H1 (cell line): ENCODE measurements at regions not wholly inside any gene's neighbourhood (a gene's known extent, or its start where the extent isn't known, plus 50 kb on each side); places are given as distances from the start of the nearest gene placed in this dataset.

Experiments
- CTCF ChIA-PET: fragments of 300-600 bp; sonication (Branson Sonifier 250); formaldehyde crosslinking; loops from one replicate; lab custom pipeline; 2021; ENCODE audit not compliant: partially characterized antibody; lab: Charles Lee
- POLR2A ChIA-PET: fragments of 300-600 bp; sonication (Branson Sonifier 250); formaldehyde crosslinking; loops from one replicate; lab custom pipeline; 2021; ENCODE audit warnings: inconsistent platforms; ENCODE audit not compliant: partially characterized antibody; lab: Charles Lee
- DNase-seq, 2 experiments: peaks; one replicate each; pipeline versions ENCODE4 v3.0.0 to v3.0.0-alpha.2; 2010 to 2022; ENCODE audit warnings: low spot score in 2 of 2, low read depth in 1 of 2, mixed read lengths in 1 of 2
- FAIRE-seq: peaks from 2 replicates; lab custom pipeline; 2011; peaks lifted over from hg19 to GRCh38; lab: Jason Lieb, UNC
- H2AFZ ChIP-seq: 2 replicates; pipeline ENCODE4 v1.8.1; 2012; ENCODE audit warnings: low read length, inconsistent platforms
- H2AK5ac ChIP-seq: 2 replicates; pipeline ENCODE4 v1.6.1; 2013; ENCODE audit warnings: low read depth, low read length
- H2BK120ac ChIP-seq: replicated peaks from 2 replicates; pipeline ENCODE3; 2013; ENCODE audit warnings: low read depth, low read length, inconsistent platforms
- H2BK12ac ChIP-seq: 2 replicates; pipeline ENCODE4 v1.6.1; 2013; ENCODE audit warnings: low read depth, low read length
- H2BK15ac ChIP-seq: 2 replicates; pipeline ENCODE4 v1.6.1; 2013; ENCODE audit warnings: low read length
- H2BK20ac ChIP-seq: 2 replicates; pipeline ENCODE4 v1.6.1; 2013; ENCODE audit warnings: low read length
- H2BK5ac ChIP-seq: 2 replicates; pipeline ENCODE4 v1.6.1; 2013; ENCODE audit warnings: low read depth, low read length
- H3K14ac ChIP-seq: 2 replicates; pipeline ENCODE4 v1.6.1; 2013; ENCODE audit warnings: inconsistent platforms; ENCODE audit not compliant: insufficient read length
- H3K18ac ChIP-seq: 2 replicates; pipeline ENCODE4 v1.6.1; 2013; ENCODE audit warnings: low read length; ENCODE audit errors: extremely low read depth
- H3K23ac ChIP-seq: 2 replicates; pipeline ENCODE4 v1.6.1; 2013; ENCODE audit warnings: inconsistent platforms; ENCODE audit not compliant: insufficient read length
- H3K23me2 ChIP-seq: 2 replicates; pipeline ENCODE4 v1.6.1; 2013; ENCODE audit warnings: low read depth, low read length
- H3K27ac ChIP-seq: 2 replicates; pipeline ENCODE4 v1.6.1; 2011; ENCODE audit warnings: low read depth, low read length, inconsistent platforms
- H3K27me3 ChIP-seq, 4 experiments: replicated peaks in 1 of 4; 1 replicate in 1 of 4; 2 replicates in 3 of 4; pipeline versions ENCODE4 v1.6.1 to v1.8.1; 2011 to 2013; ENCODE audit warnings: low read length in 3 of 4, mild to moderate bottlenecking in 3 of 4, inconsistent platforms in 2 of 4, mixed read lengths in 2 of 4, moderate library complexity in 1 of 4; ENCODE audit not compliant: control insufficient read depth in 3 of 4, insufficient read depth in 3 of 4; ENCODE audit errors: extremely low read depth in 1 of 4
- H3K36me3 ChIP-seq, 4 experiments: 2 replicates each; pipeline versions ENCODE4 v1.6.1 to v1.8.1; 2011 to 2013; ENCODE audit warnings: mild to moderate bottlenecking in 4 of 4, low read length in 3 of 4, moderate library complexity in 2 of 4, control low read depth in 1 of 4, inconsistent platforms in 1 of 4; ENCODE audit not compliant: insufficient read depth in 4 of 4, control insufficient read depth in 2 of 4
- H3K4ac ChIP-seq: replicated peaks from 2 replicates; pipeline ENCODE3; 2013; ENCODE audit warnings: low read length, low read depth, mixed read lengths, inconsistent platforms; ENCODE audit not compliant: insufficient read length
- H3K4me1 ChIP-seq, 4 experiments: replicated peaks in 1 of 4; 1 replicate in 1 of 4; 2 replicates in 3 of 4; pipeline versions ENCODE4 v1.6.1 to v1.8.1; 2011 to 2013; ENCODE audit warnings: low read length in 3 of 4, inconsistent platforms in 2 of 4, mixed read lengths in 1 of 4; ENCODE audit not compliant: insufficient read depth in 4 of 4, control insufficient read depth in 3 of 4
- H3K4me2 ChIP-seq, 2 experiments: 2 replicates each; pipeline versions ENCODE4 v1.6.1 to v1.8.1; 2011 to 2013; ENCODE audit warnings: low read depth in 2 of 2, low read length in 2 of 2, control low read depth in 1 of 2, inconsistent platforms in 1 of 2, mild to moderate bottlenecking in 1 of 2; ENCODE audit not compliant: insufficient read depth in 1 of 2
- H3K4me3 ChIP-seq, 4 experiments: fragments of 200-600, 300-600 bp in 1 of 4; sonication (generic), shearing (Covaris generic), sonication (Bioruptor Twin) in 1 of 4; 2 replicates each; pipeline versions ENCODE4 v1.5.1 to v1.8.1; 2011 to 2016; ENCODE audit warnings: low read length in 4 of 4, low read depth in 3 of 4, control low read depth in 2 of 4, inconsistent platforms in 2 of 4, mild to moderate bottlenecking in 2 of 4, mixed read lengths in 1 of 4, moderate library complexity in 1 of 4; ENCODE audit not compliant: insufficient read depth in 2 of 4; ENCODE audit errors: extremely low read depth in 1 of 4
- H3K56ac ChIP-seq: replicated peaks from 2 replicates; pipeline ENCODE3; 2013; ENCODE audit warnings: low read depth, mild to moderate bottlenecking, mixed read lengths, low read length, inconsistent platforms; ENCODE audit not compliant: insufficient read length
- H3K79me1 ChIP-seq: 2 replicates; pipeline ENCODE4 v1.6.1; 2013; ENCODE audit warnings: low read depth, low read length, control low read depth
- H3K79me2 ChIP-seq, 2 experiments: 2 replicates each; pipeline versions ENCODE4 v1.6.1 to v1.8.1; 2012 to 2013; ENCODE audit warnings: low read length in 2 of 2, mild to moderate bottlenecking in 2 of 2, inconsistent platforms in 1 of 2; ENCODE audit not compliant: insufficient read depth in 2 of 2, control insufficient read depth in 1 of 2
- H3K9ac ChIP-seq, 4 experiments: replicated peaks in 1 of 4; 1 replicate in 1 of 4; 2 replicates in 3 of 4; pipeline versions ENCODE4 v1.6.1 to v1.8.1; 2011 to 2013; ENCODE audit warnings: low read depth in 3 of 4, low read length in 3 of 4, control low read depth in 2 of 4, mild to moderate bottlenecking in 2 of 4, moderate library complexity in 2 of 4, inconsistent platforms in 1 of 4; ENCODE audit errors: extremely low read depth in 1 of 4
- H3K9me3 ChIP-seq, 2 experiments: 2 replicates each; pipeline versions ENCODE4 v1.6.1 to v1.8.1; 2012 to 2013; ENCODE audit warnings: mild to moderate bottlenecking in 2 of 2, moderate library complexity in 2 of 2, control low read depth in 1 of 2, inconsistent platforms in 1 of 2, low read depth in 1 of 2, low read length in 1 of 2, mixed read lengths in 1 of 2; ENCODE audit not compliant: insufficient read depth in 2 of 2
- H4K20me1 ChIP-seq, 2 experiments: replicated peaks in 1 of 2; 2 replicates each; pipeline versions ENCODE3 to v1.8.1; 2011 to 2013; ENCODE audit warnings: inconsistent platforms in 2 of 2, low read length in 2 of 2, mild to moderate bottlenecking in 1 of 2; ENCODE audit not compliant: insufficient read depth in 2 of 2, control insufficient read depth in 1 of 2
- H4K5ac ChIP-seq: 2 replicates; pipeline ENCODE4 v1.6.1; 2013; ENCODE audit warnings: low read length, low read depth, mixed read lengths, inconsistent platforms; ENCODE audit not compliant: insufficient read length
- H4K8ac ChIP-seq: 2 replicates; pipeline ENCODE4 v1.8.0; 2013; ENCODE audit warnings: mild to moderate bottlenecking, moderate library complexity, low read length, inconsistent platforms; ENCODE audit not compliant: insufficient read depth; ENCODE audit errors: extremely low read depth
- H4K91ac ChIP-seq: replicated peaks from 2 replicates; pipeline ENCODE3; 2013; ENCODE audit warnings: low read length, mixed read lengths, inconsistent platforms; ENCODE audit not compliant: insufficient read length
- EP300 ChIP-seq, 2 experiments: IDR thresholded peaks; 1 replicate in 1 of 2; 2 replicates in 1 of 2; pipeline ENCODE4 v1.6.1; 2011 to 2012; ENCODE audit warnings: low read depth in 2 of 2, low read length in 2 of 2, mild to moderate bottlenecking in 2 of 2, borderline replicate concordance in 1 of 2, inconsistent platforms in 1 of 2, moderate library complexity in 1 of 2
- MAFK ChIP-seq: IDR thresholded peaks from 2 replicates; pipeline ENCODE4 v1.6.1; 2012; ENCODE audit warnings: low read depth, mild to moderate bottlenecking, improper control_type of control experiment, low read length
- NRF1 ChIP-seq: IDR thresholded peaks from 2 replicates; pipeline ENCODE4 v1.6.1; 2011; ENCODE audit warnings: mild to moderate bottlenecking, low read depth, low read length, improper control_type of control experiment
- RAD21 ChIP-seq, 2 experiments: IDR thresholded peaks in 1 of 2; conservative IDR thresholded peaks in 1 of 2; 2 replicates each; pipeline ENCODE4 v1.6.1; 2011; ENCODE audit warnings: low read depth in 2 of 2, low read length in 2 of 2, improper control_type of control experiment in 1 of 2, inconsistent platforms in 1 of 2, mild to moderate bottlenecking in 1 of 2, moderate library complexity in 1 of 2
- SAP30 ChIP-seq: fragments of 300-600 bp; sonication (generic); IDR thresholded peaks from 2 replicates; pipeline ENCODE4 v1.7.1; 2012; ENCODE audit warnings: low read length, moderate library complexity, mild to moderate bottlenecking, inconsistent platforms; ENCODE audit not compliant: insufficient read depth, insufficient replicate concordance
- SP2 ChIP-seq: IDR thresholded peaks from 2 replicates; pipeline ENCODE4 v1.6.1; 2012; ENCODE audit warnings: mild to moderate bottlenecking, low read length, inconsistent platforms
- SP4 ChIP-seq: IDR thresholded peaks from 2 replicates; pipeline ENCODE4 v1.6.1; 2012; ENCODE audit warnings: low read length, inconsistent platforms
- SRF ChIP-seq: IDR thresholded peaks from 2 replicates; pipeline ENCODE4 v1.6.1; 2011; ENCODE audit warnings: mild to moderate bottlenecking, low read depth, low read length, moderate library complexity
- TEAD4 ChIP-seq: IDR thresholded peaks from 2 replicates; pipeline ENCODE4 v1.6.1; 2012; ENCODE audit warnings: low read depth, low read length, inconsistent platforms, mixed read lengths
- WGBS, 2 experiments: shearing (Covaris generic) in 1 of 2; methylation state at CpG; one replicate each; pipeline versions ENCODE4 v1.1.6 to v1.1.7; 2013 to 2015; ENCODE audit warnings: low lambda C conversion rate in 2 of 2, mixed read lengths in 2 of 2, inconsistent platforms in 1 of 2, low coverage in 1 of 2, missing lambda C conversion rate in 1 of 2; ENCODE audit not compliant: insufficient replicate concordance in 2 of 2, insufficient coverage in 1 of 2, insufficient read length in 1 of 2; ENCODE audit errors: extremely low coverage in 1 of 2, missing lambda C conversion rate in 1 of 2; 5-methylcytosine and 5-hydroxymethylcytosine counted together
- TF ChIP-seq, protein P1 (sequence below), 3 experiments: IDR thresholded peaks; 1 replicate in 2 of 3; 2 replicates in 1 of 3; pipeline versions ENCODE4 v1.5.1 to v1.6.1; 2011; ENCODE audit warnings: low read length in 3 of 3, mild to moderate bottlenecking in 3 of 3, inconsistent platforms in 2 of 3, low read depth in 1 of 3, moderate library complexity in 1 of 3; ENCODE audit not compliant: insufficient read depth in 1 of 3; ENCODE audit errors: control extremely low read depth in 1 of 3
- TF ChIP-seq, protein P2 (sequence below): IDR thresholded peaks from 2 replicates; pipeline ENCODE4 v1.6.1; 2011; ENCODE audit warnings: low read depth, mild to moderate bottlenecking, low read length; ENCODE audit not compliant: insufficient read depth

DNA sequence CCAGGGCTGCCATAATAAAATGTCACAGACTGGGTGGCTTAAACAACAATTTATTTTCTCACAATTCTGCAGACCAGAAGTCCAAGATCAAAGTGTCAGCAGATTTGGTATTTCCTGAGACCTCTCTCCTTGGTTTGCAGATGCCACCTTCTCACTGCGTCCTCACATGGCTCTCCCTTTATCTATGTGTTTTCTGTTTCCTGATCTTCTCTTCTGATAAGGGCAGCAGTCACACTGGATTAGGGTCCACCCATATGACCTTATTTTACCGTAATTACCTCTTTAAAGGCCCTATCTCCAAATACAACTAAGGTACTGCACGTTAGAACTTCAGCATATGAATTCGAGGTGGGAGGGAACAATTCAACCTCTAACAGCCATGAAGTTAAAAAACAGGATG, 238.9 kb upstream of the API5 start:
- FAIRE-seq, result no peak
- H3K27ac ChIP-seq, result no peak overlapping the region
- WGBS, 2 experiments, result 77% methylated on average over 4 of the region's 4 CpGs; no CpG with 5 or more reads in 1 of the 2 experiments
- TF ChIP-seq SP2, result no peak
- no peak for TF ChIP-seq SRF
- TF ChIP-seq EP300 (IDR thresholded peaks at IDR 0.05; ENCODE audit: borderline replicate concordance in 1 of 2, low read depth in 2 of 2, low read length in 2 of 2), result no peak
- TF ChIP-seq NRF1, result no peak
- TF ChIP-seq SP4, result no peak
- TF ChIP-seq RAD21 (IDR thresholded peaks at IDR 0.05 in 1 of 2, conservative IDR thresholded peaks at IDR 0.05 in 1 of 2; ENCODE audit: low read depth in 2 of 2, low read length in 2 of 2), result no peak
- TF ChIP-seq, protein P1, sequence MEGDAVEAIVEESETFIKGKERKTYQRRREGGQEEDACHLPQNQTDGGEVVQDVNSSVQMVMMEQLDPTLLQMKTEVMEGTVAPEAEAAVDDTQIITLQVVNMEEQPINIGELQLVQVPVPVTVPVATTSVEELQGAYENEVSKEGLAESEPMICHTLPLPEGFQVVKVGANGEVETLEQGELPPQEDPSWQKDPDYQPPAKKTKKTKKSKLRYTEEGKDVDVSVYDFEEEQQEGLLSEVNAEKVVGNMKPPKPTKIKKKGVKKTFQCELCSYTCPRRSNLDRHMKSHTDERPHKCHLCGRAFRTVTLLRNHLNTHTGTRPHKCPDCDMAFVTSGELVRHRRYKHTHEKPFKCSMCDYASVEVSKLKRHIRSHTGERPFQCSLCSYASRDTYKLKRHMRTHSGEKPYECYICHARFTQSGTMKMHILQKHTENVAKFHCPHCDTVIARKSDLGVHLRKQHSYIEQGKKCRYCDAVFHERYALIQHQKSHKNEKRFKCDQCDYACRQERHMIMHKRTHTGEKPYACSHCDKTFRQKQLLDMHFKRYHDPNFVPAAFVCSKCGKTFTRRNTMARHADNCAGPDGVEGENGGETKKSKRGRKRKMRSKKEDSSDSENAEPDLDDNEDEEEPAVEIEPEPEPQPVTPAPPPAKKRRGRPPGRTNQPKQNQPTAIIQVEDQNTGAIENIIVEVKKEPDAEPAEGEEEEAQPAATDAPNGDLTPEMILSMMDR (IDR thresholded peaks at IDR 0.05; ENCODE audit: control extremely low read depth in 1 of 3, insufficient read depth in 1 of 3, low read depth in 1 of 3, low read length in 3 of 3), result no peak
- TF ChIP-seq TEAD4, result no peak
- TF ChIP-seq MAFK, result no peak
- no peak for TF ChIP-seq SAP30
- TF ChIP-seq, protein P2, sequence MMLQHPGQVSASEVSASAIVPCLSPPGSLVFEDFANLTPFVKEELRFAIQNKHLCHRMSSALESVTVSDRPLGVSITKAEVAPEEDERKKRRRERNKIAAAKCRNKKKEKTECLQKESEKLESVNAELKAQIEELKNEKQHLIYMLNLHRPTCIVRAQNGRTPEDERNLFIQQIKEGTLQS, result no peak

More for the DNA sequence above, 238.9 kb upstream of the API5 start:
- H3K27me3 ChIP-seq, result peaks cover 0 to 1% (median 0%) of the 10 kb centered on the region in 4 experiments; a peak in 1 of 7 replicates
- H3K56ac ChIP-seq, result no peak overlapping the region
- H4K20me1 ChIP-seq, result no peaks in the 10 kb centered on the region
- CTCF ChIA-PET, result interaction anchor here (0.7 to 1.2 kb wide), 2 partner anchors 99 to 206 kb away, joined by 3 read pairs; no protein-coding TSS in a partner anchor
- H4K5ac ChIP-seq, result no peak overlapping the region
- no peak for DNase-seq
- H2BK12ac ChIP-seq, result no peak overlapping the region
- H2BK5ac ChIP-seq, result no peak overlapping the region
- no peak overlapping the region for H2AK5ac ChIP-seq
- no peak overlapping the region for H2AFZ ChIP-seq
- H3K4me3 ChIP-seq, result no peak overlapping the region
- H3K9me3 ChIP-seq, result peaks cover 3 to 4% of the 10 kb centered on the region in 2 experiments; a peak in 3 of 4 replicates
- H3K36me3 ChIP-seq, result no peaks in the 10 kb centered on the region
- no peak overlapping the region for H3K14ac ChIP-seq
- H4K91ac ChIP-seq, result no peak overlapping the region
- H3K79me1 ChIP-seq, result no peaks in the 10 kb centered on the region
- H3K4ac ChIP-seq, result no peak overlapping the region
- H3K23ac ChIP-seq, result no peak overlapping the region
- H4K8ac ChIP-seq, result no peak overlapping the region
- H2BK20ac ChIP-seq, result no peak overlapping the region
- H2BK15ac ChIP-seq, result no peak overlapping the region
- H2BK120ac ChIP-seq, result no peak overlapping the region
- POLR2A ChIA-PET, result no interaction called here
- H3K9ac ChIP-seq, result no peak overlapping the region
- no peak overlapping the region; a peak in 1 of 4 replicates for H3K4me2 ChIP-seq
- no peaks in the 10 kb centered on the region for H3K79me2 ChIP-seq
- H3K23me2 ChIP-seq, result no peaks in the 10 kb centered on the region
- no peak overlapping the region for H3K18ac ChIP-seq
- peaks cover 0 to 10% (median 1%) of the 10 kb centered on the region in 4 experiments; a peak in 1 of 7 replicates for H3K4me1 ChIP-seq
